Gastroesophageal sphincter (tissue), 3 donors: ENCODE measurements at regions not wholly inside any gene's neighbourhood (a gene's known extent, or its start where the extent isn't known, plus 50 kb on each side); places are given as distances from the start of the nearest gene placed in this dataset.

Experiments
- CTCF ChIP-seq, 4 experiments: fragments of 200-600 bp in 2 of 4; fragments of 450-650 bp in 2 of 4; sonication (generic) in 1 of 4; IDR thresholded peaks; one replicate each; pipeline ENCODE4 v1.5.1; 2017 to 2019; ENCODE audit warnings: antibody characterized with exemption in 4 of 4, mild to moderate bottlenecking in 2 of 4, moderate library complexity in 2 of 4
- POLR2A ChIP-seq, 2 donors: fragments of 450-650 bp; IDR thresholded peaks; one replicate each; pipeline ENCODE4 v1.6.1; 2017; ENCODE audit warnings: antibody characterized with exemption in 2 of 2, mild to moderate bottlenecking in 2 of 2, moderate library complexity in 1 of 2

GRCh38 chrY:8379800-8380199 lies 957.5 kb upstream of the TSPY4 start:
- TF ChIP-seq CTCF (IDR thresholded peaks at IDR 0.05): no peak
- no peak for TF ChIP-seq POLR2A (IDR thresholded peaks at IDR 0.05)
